NCI-H2081 (cell line): ENCODE measurements at regions not wholly inside any gene's neighbourhood (a gene's known extent, or its start where the extent isn't known, plus 50 kb on each side); places are given as distances from the start of the nearest gene placed in this dataset.
"Not testable (repeated sequence)": the region's sequence is repeated elsewhere in the genome, so short reads cannot be mapped to it uniquely, and the experiment has no call there.

Experiments used
- DNase-seq, 2 experiments: peaks; one replicate each; lab custom pipeline; 2025; lab: John Stamatoyannopoulos, UW

DNA sequence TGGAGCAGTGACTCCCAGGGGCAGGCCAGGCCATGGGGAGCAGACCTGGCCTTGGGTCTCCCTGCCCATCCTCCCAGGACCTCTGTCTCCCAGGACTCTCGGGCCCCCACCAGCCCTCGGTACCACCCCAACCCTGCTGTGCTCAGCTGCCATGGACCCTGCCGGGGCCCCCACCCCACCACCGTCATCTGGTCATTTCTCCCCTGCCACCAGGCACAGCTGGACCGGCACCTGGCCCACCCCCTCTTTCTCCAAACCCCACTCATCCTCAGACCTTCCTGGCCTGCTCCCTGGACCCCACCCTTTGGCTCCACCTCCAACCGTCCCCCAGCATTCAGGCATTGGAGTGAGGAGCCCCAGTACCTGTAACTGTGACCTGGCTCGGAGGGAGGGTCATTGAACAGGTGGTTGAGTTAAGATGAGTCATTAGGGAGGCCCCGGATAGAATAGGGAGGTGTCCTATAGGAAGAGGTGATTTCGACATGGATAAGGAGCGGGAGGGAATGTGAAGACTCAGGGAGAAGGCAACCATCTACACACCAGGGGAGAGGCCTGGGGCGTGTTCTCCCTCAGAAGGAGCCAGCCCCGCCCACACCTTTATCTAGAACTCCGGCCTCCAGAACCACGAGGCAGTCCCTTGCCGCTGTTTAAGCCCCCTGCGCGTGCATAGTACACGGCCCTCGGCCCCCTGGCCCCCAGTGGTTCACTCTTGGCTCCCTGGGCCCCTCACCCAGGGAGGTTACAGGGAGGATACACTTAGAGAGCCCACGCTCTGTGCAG lies 1395.9 kb downstream of the BRD1 start:
- DNase-seq, result no peak

DNA sequence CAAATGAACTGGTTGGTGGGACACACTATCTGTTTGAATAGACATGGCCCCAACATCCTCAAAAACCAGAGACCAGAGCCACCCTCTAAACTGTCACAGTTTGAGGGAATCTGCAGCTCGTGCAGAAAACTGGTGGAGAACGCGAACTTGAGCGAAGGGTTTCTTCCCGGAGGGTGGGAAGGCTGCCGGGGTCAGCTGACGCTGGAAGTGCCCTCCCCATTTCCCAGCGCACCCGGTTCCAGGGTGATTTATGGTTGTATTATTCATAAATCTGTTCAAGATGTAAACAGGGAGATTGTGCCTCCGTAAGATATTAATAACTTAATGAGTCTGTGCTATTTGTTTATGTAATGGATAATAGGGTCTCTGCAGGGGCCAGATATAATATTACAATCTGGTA lies 1396.7 kb downstream of the BRD1 start:
- no peak for DNase-seq

DNA sequence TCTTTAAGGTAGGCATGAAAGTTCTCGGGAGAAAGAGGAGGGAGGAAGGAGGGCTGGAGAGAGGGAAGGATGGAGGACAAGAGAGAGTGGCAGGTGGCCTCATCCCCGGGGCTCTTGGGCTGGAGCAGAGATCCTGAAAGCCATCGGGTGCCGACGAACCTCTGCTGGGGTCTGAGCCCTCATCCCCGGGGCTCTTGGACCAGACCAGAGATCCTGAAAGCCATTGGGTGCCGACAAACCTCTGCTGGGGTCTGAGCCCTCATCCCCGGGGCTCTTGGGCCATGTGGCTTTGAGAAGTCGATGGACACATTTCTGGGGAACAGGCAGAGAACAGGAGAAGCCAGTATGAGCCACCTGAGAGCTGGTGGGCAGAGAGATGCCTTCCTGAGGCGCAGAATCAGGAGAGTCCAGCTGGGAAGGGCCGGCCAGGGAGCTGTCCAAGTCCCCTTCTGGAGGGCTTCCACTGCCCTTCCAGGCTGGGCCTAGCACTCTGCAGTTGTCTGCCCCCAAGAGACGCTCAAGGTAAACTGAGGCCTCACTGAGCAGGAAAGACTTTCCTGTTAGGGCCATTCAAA lies 1398.1 kb downstream of the BRD1 start:
- no peak for DNase-seq

DNA sequence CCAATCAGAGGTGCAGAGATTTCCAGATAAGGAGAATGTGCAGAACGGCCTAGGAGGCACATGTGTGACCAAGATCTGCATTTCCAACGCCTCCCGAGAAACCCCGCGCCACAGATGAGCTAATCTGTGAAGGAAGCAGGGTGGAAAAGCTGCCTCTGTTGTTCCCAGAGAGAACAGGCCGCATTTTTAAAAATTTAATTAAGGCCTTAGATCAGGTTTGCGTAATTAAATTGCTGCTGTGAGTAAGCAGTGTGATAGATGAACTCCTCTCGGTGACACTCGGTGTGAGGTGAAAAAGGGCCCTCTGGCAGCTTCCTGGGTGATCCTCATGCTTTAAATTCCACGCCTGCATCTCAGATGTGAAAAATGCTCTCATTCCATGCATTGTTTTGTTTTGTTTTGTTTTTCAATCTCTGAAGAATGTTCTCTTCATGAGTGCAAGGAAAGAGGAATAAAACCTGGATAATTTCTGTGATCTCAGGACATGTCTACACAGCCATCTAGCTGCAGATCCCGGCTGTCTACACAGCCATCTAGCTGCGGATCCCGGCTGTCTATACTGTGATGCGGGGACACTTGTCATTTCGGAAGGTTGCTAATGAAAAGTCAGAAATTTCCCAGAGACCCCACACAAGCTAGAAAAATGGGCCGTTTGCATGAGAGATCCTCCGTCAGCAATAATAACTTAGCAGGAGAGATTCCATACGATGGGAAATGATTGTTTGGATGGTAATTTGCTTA lies 1398.9 kb downstream of the BRD1 start:
- DNase-seq, result no peak

DNA sequence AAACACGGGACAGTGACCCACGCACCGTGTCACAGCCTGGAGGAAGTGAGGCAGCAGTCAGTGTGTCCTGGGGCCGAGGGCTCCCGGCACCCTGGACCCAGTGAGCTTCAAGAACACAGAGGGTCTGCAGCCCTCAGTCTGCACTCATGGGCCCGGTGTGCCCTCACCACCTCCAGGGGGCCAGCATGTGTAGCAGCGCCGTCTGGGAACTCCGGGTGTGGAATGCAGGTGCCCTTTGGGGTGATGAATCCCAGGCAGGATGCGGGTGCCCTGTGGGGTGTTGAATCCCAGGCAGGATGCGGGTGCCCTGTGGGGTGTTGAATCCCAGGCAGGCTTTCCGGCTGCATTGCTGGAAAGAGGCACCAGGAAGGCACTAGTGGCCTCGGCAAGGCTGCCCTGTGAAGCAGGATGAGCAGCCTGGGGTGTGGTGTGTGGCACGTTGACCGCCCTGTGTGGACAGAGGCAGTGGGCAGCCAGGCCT lies 1399.9 kb downstream of the BRD1 start:
- DNase-seq, result no peak

DNA sequence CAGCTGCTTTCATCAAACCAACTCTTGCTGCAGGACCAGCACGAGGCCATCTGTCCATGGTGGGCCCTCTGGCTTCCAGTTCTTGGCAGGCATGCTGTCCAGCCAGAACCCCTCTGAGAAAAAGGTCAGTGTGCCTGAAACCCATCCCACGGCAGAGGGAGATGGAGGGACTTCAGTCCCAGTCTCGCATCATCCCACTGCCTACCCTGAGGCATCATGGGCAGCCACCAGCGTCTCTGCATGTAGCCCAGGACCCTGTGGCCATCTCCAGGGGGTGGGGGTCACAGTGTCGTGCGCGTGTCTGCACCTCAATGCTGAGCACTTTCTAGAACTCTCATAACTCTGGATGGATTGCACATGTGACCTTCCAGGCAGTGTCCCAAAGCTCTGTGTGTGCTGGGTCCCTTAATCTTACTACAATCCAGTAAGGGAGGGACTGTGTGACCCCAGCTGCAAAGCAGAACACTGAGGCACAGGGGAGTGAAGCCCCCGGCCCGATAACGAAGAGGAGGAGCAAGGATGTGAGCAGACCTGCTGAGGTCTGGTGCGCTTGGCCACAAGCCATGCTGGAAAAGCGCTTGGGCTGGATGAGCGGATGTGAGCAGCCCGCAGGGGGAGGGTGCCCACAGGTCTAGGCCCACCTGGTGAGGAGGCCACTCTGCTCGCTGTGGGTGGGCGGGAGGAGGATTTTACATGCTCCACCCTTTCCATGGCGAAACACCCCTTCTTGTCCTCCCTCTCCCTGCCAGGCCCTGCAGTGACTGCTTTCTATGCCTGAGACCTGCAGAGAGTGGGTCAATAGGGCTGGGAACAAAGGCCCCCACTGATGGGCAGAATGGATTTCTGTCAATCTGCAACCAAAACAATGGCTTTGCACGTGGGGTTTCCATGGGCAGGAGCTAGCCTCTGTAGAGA lies 1401.0 kb downstream of the BRD1 start:
- no peak for DNase-seq

DNA sequence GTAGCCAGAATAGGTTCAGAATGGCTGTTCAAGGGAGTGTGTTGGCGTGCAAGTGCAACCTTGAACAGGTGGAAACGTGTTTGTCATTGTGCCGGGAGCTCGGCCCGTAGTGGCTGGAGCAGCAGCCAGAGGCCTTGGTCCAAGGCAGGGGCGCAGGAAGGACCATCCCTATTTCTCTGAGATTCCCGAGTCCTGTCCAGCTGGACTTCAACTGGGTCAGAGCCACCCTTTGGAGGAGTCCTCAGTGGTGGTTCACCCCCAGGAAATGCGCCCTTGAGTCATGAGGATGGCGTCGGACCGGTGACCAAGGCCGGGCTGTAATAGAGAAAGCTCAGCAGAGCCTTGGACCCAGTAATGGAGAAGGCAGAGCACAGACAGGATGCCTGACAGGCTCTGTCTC lies 1402.0 kb downstream of the BRD1 start:
- DNase-seq, result no peak

DNA sequence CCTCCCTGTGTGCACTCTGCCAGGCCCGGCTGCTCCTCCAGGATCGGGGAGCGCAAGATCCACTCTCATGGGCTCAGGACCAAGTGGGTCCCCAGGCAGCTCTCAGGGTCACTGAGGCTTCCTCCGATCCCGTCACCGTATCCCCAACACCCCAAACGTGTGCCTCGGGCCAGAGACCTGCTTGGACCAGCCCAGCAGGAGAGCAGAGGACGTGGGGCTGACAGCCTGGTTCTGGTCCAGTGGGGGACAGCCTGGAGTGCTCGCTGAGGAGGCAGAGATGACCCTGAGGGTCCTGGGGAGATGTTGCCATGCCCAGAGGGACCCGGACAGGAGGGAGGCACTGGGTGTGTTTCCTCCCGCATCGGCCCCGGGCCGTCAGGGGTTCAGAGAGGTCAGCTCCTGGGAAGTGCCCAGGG lies 1402.6 kb downstream of the BRD1 start:
- DNase-seq, result no peak

DNA sequence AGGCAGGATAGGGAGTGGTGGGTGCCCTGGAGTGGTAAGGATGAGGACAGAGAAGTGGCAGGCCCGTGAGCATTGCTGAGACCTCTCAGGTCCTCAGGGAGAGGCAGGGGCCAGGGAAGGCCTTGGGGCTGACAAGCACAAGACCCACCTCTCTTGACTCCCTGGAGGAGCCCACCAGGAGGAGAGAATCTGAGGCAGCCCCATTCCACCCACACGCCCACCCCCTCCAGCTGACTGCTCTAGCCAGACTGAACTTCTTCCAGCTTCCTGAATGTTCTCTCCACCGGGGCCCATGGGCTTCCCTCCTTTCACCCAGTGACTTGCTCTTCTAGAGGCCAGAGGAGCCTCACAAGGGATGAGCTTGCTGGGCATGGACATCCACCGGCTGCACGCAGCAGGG lies 1403.0 kb downstream of the BRD1 start:
- no peak for DNase-seq

DNA sequence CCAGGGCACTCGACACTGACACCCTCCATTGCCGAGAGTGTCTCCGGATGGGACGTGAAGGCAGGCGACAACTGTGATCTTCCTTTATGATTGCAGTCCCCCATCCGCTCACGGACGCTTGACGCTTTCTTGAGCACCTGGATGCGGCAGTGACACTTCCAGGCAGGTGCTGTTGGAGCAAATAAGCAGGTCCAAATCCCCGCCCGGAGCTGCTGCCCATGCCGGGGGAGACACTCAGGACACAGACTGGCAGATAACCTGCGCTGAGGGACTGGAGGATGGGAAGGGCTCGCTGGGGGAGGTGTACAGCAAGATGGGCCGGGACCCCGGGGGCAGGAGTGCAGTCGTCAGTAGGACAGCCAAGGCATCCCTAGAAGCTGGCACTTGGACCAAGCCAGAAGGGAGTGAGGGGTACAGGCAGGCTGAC lies 1403.5 kb downstream of the BRD1 start:
- DNase-seq, result no peak

DNA sequence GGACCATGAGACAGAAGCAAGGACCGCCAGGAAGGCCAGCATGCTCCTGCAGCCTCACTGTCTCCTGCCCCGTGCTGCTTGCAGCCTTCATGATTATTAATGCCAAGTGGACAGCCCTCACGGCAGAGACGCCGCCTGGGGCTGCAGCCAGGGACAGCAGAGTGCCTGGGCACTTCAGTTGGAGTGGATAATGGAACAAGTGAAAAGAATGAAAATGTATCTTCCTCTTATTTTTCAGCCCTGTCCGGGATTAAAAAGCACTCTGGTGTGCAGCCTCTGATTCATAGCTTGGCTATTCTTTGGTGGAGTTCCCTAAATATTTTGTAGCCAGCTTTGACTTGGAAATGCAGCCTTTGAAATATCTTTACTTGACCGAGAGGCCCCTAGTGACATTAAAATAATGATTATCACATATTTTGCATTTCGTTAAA lies 1404.2 kb downstream of the BRD1 start:
- no peak for DNase-seq

DNA sequence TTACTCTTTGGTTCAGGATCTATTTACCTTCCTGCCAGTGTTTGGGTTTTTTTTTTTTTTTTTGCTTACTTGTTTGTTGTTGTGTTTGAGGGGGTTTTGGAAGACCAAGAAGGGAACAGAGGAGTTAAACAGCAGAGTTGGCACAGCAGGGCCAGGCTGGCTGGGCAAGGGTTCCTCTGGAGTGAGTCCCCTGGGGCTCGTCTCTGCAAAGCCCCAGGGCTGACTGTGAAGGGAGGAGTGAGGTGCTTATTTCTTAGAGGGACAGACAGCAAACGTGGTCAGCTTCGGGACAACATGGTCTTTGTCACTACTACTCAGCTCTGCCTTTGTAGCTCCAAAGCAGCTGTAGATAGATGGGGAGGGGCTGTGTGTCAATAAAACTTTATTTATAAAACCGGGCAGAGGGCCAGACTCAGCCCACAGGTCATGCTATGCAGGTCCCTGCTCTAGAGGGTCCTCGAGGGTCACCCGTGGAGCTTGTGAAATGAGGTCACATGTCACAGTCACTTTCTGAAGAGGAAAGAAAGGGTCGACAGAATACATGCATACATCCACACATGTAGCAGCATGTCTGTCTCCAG lies 1404.7 kb downstream of the BRD1 start:
- no peak for DNase-seq

DNA sequence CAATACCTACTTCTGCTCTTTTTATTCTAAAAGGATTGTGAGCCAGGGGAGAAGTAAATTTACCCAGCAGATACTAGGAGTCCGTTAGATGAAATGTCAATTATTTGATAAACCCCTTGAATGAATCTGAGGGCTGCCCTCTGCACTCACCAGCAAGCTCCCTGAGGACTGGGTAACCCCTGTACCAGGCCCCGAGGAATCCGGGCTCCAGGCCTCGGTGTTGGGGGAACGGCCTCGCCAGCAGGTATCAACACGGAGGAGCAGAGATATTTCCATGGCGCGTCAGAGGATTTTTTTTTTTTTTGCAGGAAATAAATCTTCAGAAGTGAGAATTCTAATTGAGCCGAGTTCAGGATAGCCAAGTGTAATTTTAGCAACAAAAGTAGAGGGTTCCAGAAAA lies 1408.8 kb downstream of the BRD1 start:
- no peak for DNase-seq

DNA sequence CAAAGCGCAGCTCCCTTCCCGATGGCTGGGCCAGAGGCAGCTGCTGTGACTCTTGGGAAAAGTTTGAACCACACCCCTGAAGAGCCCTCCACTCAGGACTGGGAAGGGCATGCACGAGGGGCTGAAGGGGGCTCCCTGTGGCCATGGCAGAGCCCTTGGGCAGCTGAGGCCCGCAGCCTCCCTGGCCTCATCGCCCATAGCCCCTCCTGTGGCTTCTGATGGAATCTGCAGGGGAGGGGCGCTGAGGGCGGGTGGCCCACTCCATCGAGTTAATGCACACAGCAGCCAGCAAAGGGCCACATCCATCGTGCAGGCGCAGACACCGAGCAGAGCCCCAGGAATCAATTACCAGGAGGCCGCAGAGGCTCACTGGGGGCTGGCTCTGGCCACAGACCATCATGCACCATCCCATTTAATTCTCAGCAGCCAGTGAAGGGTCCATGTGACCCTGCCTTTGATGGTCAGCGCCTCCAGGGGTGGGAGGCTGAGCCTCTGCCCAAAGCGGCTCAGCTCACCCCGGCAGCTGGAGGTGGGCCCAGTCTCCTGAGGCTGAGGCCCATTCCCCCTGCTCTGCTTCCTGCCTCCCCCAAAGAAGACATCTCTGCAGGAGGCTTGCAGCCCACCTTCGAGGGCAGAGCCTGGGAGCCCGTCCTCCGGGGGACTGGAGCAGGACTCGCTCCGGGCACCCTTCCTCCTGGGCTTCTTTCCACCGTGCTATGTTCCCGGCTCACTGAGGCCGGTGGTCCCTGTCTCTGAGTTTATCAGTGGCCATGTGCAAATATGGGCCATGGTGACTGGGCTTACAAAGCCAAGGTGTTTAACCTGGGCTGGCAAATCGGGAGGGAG lies 1410.2 kb downstream of the BRD1 start:
- no peak for DNase-seq

DNA sequence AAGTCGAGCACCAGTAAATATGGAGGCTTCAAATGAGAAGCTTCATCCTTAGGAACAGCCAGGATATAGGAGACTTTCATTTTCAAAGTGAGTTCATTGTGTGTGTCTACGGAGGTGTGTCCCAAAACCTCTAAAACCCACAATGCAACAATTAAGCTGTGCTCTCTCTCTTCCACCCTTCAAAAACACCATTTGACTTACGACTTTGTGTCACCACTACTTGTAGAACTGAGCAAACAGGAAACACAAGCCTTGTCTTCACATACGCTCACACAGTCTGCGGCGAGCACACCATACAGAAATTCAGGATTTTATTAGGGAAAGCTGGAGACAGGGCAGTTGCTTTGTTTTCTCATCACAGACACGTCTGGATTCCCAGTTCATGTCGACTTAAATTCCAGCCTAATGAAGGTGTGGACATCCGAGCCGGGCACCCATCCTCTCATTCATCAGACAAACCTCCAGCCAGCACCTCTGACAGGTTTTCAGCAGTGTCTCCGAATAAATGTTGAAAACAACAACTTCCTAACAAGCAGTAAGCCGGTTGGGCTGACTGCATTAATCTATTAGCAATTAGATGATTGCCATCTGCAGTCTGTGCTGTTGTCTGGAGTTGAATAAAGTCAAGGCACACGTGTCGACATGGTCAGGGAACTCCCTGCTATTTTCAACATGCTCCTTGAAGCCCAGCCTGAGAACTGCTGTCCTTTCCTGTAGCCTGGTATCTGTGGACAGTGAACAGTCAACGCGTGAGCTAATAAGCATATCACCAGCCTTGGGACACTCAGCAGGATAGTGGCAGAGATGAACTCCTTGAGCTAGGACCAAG lies 1411.1 kb downstream of the BRD1 start:
- no peak for DNase-seq

DNA sequence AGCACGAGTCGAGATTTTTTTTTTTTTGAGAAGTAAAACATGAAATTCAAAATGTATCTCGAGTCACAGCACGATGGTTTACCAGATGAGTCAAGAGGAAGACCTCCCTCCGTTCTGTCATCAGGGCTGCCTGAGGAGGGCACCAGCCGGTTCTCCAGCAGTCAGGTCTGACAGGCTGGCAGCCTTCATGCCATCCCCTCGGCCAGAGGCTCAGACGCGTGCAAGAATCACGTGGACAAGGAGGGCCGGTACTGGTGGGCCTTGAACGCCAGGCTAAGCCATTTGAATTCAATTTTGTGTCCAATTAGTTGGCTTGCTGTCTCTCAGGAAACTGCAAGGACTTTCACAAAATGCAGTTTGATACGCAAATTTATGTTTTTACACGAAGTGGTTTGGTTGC lies 1412.2 kb downstream of the BRD1 start:
- no peak for DNase-seq

DNA sequence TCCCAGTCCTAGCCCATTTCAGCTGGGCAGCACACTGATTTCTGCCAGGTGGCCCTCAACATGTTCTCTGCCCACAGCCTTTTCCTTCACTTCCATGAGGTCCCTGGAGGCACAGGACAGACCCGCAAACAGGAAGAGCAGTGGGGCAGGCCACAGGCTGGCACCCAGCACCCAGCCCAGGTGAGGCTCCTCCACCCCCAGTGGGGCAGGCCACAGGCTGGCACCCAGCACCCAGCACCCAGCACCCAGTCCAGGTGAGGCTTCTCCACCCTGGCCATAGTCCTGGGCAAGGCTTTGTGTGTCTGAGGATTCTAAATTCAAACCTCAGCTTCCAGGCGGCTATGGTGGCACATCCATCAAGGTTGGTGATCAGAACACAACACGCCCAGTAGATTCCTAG lies 1413.0 kb downstream of the BRD1 start:
- no peak for DNase-seq

DNA sequence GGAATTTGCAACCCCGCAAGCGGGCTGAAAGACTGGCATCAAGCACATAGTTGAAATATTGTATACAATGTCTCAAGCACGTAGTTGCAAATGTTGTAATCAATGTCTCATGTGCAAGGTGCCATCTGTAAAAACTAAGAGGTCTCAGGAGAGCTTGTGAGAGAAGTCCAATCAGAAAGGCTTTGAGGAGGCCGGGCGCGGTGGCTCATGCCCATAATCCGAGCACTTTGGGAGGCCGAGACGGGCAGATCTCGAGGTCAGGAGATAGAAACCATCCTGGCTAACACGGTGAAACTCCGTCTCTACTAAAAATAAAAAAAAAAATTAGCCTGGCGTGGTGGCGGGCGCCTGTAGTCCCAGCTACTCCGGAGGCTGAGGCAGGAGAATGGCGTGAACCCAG lies 1414.7 kb downstream of the BRD1 start:
- not testable (repeated sequence) for DNase-seq

DNA sequence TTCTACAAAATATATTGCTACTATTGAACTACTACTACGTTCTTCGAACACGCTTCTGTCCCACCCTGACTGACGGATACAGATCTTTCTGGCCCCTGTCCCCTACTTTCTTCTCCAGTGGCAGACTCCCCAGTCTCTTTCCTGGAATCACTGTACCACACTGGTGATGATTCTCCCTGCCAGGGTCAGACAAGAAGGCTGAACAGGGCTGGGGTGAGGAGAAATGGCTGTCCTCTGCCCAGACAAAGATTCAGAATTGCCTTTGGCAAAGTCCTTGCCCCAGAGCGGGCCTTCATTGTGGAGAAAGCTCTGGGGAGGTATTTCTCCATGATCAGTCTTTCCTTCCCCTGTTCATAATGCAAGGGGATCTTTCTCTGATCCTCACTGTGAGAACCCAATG lies 1417.1 kb downstream of the BRD1 start:
- DNase-seq, result no peak
